ENCODE measurements at regions not wholly inside any gene's neighbourhood (a gene's known extent, or its start where the extent isn't known, plus 50 kb on each side); places are given as distances from the start of the nearest gene placed in this dataset.
"Not testable (repeated sequence)": the region's sequence is repeated elsewhere in the genome, so short reads cannot be mapped to it uniquely, and the experiment has no call there.

DNA sequence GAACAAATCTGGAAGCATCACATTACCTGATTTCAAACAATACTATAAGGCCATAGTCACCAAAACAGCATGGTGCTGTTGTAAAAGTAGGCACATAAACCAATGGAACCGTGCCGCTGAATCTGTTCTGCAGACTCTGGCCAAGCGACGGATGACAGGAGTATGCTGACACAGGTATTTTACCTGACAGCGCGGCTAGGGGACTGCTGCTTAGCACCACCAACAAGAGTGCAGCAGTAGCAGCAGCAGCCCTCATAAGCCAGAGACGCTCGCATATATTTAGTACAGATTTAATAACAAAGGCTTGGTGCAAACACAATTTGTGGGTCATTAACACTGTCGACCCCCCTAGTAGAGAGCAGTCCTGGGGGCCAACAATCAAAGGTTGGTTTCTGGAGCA is 677.6 kb upstream of the LMO3 start:
- H3K27me3 ChIP-seq (ENCODE audit: control insufficient read depth, insufficient read depth, low read length) = no peaks in the 10 kb centered on the region
- no peak overlapping the region for H3K27ac ChIP-seq
- no peaks in the 10 kb centered on the region for H3K9me3 ChIP-seq (ENCODE audit: control insufficient read depth, low read length)
- H2AFZ ChIP-seq = no peak overlapping the region
- H3K36me3 ChIP-seq (ENCODE audit: control insufficient read depth, insufficient read depth, low read length) = no peaks in the 10 kb centered on the region
- H3K4me1 ChIP-seq = no peaks in the 10 kb centered on the region
- no peaks in the 10 kb centered on the region for H3K79me2 ChIP-seq
- TF ChIP-seq, protein P1, sequence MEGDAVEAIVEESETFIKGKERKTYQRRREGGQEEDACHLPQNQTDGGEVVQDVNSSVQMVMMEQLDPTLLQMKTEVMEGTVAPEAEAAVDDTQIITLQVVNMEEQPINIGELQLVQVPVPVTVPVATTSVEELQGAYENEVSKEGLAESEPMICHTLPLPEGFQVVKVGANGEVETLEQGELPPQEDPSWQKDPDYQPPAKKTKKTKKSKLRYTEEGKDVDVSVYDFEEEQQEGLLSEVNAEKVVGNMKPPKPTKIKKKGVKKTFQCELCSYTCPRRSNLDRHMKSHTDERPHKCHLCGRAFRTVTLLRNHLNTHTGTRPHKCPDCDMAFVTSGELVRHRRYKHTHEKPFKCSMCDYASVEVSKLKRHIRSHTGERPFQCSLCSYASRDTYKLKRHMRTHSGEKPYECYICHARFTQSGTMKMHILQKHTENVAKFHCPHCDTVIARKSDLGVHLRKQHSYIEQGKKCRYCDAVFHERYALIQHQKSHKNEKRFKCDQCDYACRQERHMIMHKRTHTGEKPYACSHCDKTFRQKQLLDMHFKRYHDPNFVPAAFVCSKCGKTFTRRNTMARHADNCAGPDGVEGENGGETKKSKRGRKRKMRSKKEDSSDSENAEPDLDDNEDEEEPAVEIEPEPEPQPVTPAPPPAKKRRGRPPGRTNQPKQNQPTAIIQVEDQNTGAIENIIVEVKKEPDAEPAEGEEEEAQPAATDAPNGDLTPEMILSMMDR (IDR thresholded peaks at IDR 0.05) = no peak
- no peak overlapping the region for H3K4me2 ChIP-seq (ENCODE audit: low read length)
- no peak overlapping the region for H3K9ac ChIP-seq
- no peak overlapping the region for H3K4me3 ChIP-seq (ENCODE audit: low read depth, low read length)

DNA sequence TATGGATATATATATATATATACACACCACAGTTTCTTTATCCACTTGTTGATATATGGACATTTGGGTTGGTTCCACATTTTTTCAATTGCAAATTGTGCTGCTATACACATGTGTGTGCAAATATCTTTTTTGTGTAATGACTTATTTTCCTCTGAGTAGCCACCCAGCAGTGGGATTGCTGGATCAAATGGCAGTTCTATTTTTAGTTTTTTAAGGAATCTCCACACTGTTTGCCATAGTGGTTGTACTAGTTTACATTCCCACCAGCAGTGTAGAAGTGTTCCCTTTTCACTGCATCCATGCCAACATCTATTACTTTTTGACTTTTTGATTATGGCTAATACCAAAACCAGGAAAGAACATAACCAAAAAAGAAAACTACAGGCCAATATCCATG is 676.2 kb upstream of the LMO3 start:
- not testable (repeated sequence) for H3K36me3 ChIP-seq (ENCODE audit: control insufficient read depth, insufficient read depth, low read length); H3K27me3 ChIP-seq (ENCODE audit: control insufficient read depth, insufficient read depth, low read length); H3K79me2 ChIP-seq; H3K27ac ChIP-seq; H3K4me2 ChIP-seq (ENCODE audit: low read length); H3K9ac ChIP-seq; H3K4me3 ChIP-seq (ENCODE audit: low read depth, low read length); H3K9me3 ChIP-seq (ENCODE audit: control insufficient read depth, low read length); H2AFZ ChIP-seq; H3K4me1 ChIP-seq

DNA sequence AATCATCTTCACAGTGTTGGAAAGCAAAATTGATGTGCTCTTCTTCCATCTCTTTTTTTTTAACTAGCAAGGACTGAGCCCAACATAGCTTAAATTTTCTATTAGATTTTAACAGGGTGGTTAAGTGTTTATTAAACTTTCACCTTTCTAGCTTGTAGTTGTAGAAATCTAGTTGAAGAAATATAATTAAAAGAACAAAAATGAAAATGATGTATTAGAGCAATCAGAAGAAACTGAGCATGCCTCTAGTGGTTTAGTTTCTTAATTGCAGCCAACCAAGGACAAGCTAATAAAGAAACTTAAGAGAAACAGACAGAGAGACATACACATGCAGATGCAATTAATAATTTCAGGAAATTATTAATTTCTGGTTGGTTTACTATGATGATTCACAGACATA is 673.0 kb upstream of the LMO3 start:
- H3K4me3 ChIP-seq (ENCODE audit: low read depth, low read length) = no peak overlapping the region
- no peaks in the 10 kb centered on the region for H3K79me2 ChIP-seq
- no peaks in the 10 kb centered on the region for H3K9me3 ChIP-seq (ENCODE audit: control insufficient read depth, low read length)
- TF ChIP-seq, protein P1 (IDR thresholded peaks at IDR 0.05) = no peak
- no peaks in the 10 kb centered on the region for H3K4me1 ChIP-seq
- no peak overlapping the region for H2AFZ ChIP-seq
- H3K36me3 ChIP-seq (ENCODE audit: control insufficient read depth, insufficient read depth, low read length) = no peaks in the 10 kb centered on the region
- H3K27ac ChIP-seq = no peak overlapping the region
- no peak overlapping the region for H3K9ac ChIP-seq
- no peaks in the 10 kb centered on the region for H3K27me3 ChIP-seq (ENCODE audit: control insufficient read depth, insufficient read depth, low read length)
- H3K4me2 ChIP-seq (ENCODE audit: low read length) = no peak overlapping the region

GRCh38 chr12:17276196-17276595 is 670.2 kb upstream of the LMO3 start:
- H3K27me3 ChIP-seq (ENCODE audit: control insufficient read depth, insufficient read depth, low read length) = no peaks in the 10 kb centered on the region
- no peak overlapping the region for H3K4me3 ChIP-seq (ENCODE audit: low read depth, low read length)
- H3K9me3 ChIP-seq (ENCODE audit: control insufficient read depth, low read length) = no peaks in the 10 kb centered on the region
- H3K9ac ChIP-seq = no peak overlapping the region
- H2AFZ ChIP-seq = no peak overlapping the region
- no peak overlapping the region for H3K27ac ChIP-seq
- no peak overlapping the region for H3K4me2 ChIP-seq (ENCODE audit: low read length)
- no peaks in the 10 kb centered on the region for H3K79me2 ChIP-seq
- H3K36me3 ChIP-seq (ENCODE audit: control insufficient read depth, insufficient read depth, low read length) = no peaks in the 10 kb centered on the region
- H3K4me1 ChIP-seq = no peaks in the 10 kb centered on the region
- TF ChIP-seq, protein P1 (IDR thresholded peaks at IDR 0.05) = no peak

DNA sequence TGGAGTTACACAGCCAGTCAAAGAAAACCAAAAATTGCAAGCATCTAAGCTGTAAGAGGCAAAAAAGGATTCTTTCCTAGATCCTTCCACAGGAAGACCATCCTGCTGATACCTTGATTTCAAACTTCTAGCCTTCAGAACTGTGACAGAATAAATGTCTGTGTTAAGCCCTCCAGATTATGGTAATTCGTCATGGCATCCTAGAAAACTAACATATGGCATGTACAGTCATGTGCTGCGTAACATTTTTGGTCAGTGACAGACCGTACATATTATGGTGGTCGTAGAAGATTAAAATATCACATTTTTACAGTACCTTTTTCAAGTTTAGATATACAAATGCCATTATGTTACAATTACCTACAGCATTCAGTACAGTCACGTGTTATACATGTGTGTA is 660.9 kb upstream of the LMO3 start:
- H2AFZ ChIP-seq = no peak overlapping the region
- no peak overlapping the region for H3K4me2 ChIP-seq (ENCODE audit: low read length)
- no peaks in the 10 kb centered on the region for H3K79me2 ChIP-seq
- no peaks in the 10 kb centered on the region for H3K4me1 ChIP-seq
- no peaks in the 10 kb centered on the region for H3K9me3 ChIP-seq (ENCODE audit: control insufficient read depth, low read length)
- no peaks in the 10 kb centered on the region for H3K27me3 ChIP-seq (ENCODE audit: control insufficient read depth, insufficient read depth, low read length)
- no peak overlapping the region for H3K9ac ChIP-seq
- H3K27ac ChIP-seq = no peak overlapping the region
- no peaks in the 10 kb centered on the region for H3K36me3 ChIP-seq (ENCODE audit: control insufficient read depth, insufficient read depth, low read length)
- no peak overlapping the region for H3K4me3 ChIP-seq (ENCODE audit: low read depth, low read length)
- TF ChIP-seq, protein P1 (IDR thresholded peaks at IDR 0.05) = no peak

All from parathyroid adenoma (tissue), 2 donors.